Retina (tissue), 1 donor: ENCODE measurements at regions not wholly inside any gene's neighbourhood (a gene's known extent, or its start where the extent isn't known, plus 50 kb on each side); places are given as distances from the start of the nearest gene placed in this dataset.
"Not testable (repeated sequence)": the region's sequence is repeated elsewhere in the genome, so short reads cannot be mapped to it uniquely, and the experiment has no call there.

Experiments used
- DNase-seq: peaks from one replicate; pipeline ENCODE4 v3.0.0-alpha.2; 2016

DNA sequence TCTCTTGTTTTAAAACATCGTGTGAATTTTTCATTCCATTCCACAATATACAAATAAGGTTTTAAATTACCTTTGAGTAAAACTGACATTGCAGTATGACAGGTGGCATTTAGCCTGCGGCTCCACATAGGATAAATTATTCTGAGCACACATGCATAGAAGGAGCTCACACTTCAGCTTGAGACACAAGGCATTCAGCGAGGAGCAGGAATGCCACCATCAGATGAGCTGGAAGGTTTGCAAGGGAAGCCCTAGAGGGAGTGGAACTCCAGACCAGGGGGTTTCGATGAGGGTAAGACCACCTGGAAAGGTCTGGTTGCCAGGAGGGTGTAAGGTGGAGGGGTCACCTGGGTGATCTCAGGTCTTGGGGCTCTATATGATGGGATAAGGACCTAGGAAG lies 259.0 kb upstream of the ADRA1B start:
- no peak for DNase-seq

GRCh38 chr5:159657771-159658170 lies 258.5 kb upstream of the ADRA1B start:
- DNase-seq, result peak; percentile 7

- DNase-seq, result peak; percentile 69
These were observed 257.9 kb upstream of the ADRA1B start for GRCh38 chr5:159658266-159658925.

DNA sequence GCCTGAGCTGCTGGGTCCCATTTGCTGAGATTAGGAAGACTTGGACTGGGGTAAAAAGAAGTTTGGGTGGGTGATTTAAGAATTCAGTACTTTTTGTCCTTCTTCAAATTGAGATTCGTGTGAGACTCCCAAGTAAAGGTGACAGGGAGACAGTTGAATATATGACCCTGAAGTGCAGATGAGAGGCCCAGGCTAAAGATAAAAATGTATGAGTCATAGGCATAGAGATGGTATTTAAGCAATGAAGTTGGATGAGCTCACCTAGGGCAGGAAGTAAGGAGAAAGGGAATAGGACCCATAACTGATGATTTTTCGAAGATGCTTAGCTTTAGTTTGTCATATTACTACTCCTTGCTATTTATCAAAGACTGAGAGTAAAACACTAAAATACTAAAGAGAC lies 255.9 kb upstream of the ADRA1B start:
- DNase-seq, result no peak

DNA sequence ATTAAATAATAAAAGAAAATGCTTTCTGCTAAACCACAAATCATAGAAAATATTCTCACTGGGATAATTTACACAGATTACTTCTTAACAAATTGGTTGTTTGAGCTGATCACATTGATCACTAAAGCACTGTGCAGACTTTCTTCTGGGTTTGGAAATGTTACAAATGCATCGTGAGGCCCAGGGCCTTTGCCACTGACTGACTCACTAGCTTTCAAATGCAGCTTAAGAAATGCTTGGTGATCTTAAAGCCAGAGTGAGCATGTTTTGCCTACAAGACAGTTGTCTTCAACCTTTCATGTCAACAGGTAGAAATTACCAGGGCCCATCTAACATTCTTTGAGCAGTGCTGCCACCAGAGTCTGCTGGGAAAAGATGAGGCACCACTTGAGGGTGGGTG lies 252.3 kb upstream of the ADRA1B start:
- no peak for DNase-seq

DNA sequence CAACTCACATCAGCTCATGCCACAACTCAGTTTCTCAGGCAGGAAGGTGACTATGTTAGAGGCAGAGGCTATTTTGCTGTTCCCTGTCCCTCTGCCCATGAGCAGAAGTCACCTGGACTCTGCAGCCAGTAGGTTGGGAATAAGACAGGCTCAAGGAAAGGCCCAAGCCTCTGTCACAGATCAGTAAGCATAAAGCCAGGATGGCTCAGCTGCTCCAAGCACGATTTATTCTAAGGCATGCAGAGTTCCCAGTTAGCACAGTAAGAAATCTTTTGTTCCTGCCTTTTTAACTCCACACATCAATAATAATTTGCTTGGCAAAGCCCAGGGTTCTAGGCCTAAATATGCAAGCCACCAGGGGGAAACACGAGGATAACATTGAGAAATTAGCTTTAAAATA lies 249.0 kb upstream of the ADRA1B start:
- no peak for DNase-seq

DNA sequence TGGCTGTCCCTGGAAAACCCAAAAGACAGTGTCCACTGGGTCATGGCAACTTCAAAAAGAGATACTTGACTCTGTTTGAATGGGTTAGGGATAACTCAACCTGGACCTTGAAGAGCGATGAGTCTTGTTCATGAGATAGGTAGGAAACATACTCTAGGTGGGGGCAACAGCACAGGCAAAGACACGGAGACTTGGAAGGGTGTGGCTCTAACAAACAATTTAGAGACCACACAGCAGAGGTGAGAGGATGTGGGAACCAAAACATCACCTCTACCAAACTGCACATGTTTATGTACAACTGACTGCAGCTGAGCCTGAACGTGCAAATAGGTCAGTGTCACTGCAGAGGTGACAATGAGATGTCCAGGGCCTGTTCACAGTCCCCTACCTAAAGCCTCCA lies 247.7 kb upstream of the ADRA1B start:
- no peak for DNase-seq

DNA sequence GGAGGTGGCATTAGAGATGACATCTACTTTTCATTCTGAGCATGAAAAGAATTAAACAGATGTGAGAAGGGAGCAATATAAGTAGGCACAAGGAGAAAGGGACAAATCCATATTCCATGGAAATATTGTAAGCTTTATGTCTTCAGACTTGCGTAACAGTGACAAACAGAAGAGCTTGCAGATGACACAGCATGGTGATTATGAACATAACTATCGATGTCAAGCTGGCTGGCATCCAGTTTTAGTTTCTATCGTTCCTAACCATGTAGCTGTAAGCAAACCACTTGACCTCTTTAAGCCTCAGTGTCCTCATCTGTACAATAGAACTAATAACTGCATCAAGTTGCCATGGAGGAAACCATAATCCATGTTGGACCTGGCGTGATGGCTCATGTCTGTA lies 246.7 kb upstream of the ADRA1B start:
- DNase-seq, result no peak

DNA sequence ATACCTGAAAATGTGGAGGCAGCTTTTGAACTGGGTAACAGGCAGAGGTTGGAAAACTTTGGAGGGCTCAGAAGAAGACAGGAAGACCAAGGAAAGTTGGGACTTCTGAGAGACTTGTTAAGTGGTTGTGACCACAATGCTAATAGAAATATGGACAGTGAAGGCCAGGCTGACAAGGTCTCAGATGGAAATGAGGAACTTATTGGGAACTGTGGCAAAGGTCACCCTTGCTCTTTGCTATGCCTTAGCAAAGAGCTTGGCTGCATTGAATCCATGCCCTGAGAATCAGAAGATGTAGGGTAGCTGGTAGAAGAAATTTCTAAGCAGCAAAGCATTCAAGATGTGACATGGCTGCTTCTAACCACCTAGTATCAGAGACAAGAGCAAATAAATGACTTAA lies 244.4 kb upstream of the ADRA1B start:
- DNase-seq, result no peak

- DNase-seq, result no peak
These were observed 242.7 kb upstream of the ADRA1B start for GRCh38 chr5:159673538-159673937.

DNA sequence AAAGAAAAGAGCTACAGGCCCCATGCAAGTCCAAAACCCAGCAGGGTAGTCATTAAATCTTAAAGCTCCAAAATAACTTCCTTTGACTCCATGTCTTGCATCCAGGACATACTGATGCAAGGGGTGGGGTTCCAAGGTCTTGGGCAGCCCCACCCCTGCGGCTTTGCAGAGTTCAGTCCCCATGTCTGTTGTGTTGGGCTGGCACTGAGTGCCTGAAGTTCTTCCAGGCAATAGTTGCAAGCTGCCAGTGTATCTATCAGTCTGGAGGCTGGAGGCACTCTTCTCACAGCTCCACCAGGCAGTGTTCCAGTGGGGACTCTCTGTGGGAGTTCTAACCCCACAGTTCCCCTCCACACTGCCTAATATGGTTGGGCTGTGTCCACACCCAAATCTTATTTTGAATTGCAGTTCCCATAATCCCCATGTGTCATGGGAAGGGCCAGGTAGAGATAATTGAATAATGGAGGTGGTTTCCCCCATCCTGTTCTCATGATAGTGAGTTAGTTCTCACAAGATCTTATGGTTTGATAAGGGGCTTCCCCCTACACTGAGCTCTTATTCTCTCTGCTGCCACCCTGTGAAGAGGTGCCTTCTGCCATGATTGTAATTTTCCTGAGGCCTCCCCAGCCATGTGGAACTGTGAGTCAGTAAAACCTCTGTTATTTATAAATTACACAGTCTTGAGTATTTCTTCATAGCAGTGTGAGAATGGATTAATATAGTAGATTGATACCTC lies 237.5 kb upstream of the ADRA1B start:
- DNase-seq, result no peak

DNA sequence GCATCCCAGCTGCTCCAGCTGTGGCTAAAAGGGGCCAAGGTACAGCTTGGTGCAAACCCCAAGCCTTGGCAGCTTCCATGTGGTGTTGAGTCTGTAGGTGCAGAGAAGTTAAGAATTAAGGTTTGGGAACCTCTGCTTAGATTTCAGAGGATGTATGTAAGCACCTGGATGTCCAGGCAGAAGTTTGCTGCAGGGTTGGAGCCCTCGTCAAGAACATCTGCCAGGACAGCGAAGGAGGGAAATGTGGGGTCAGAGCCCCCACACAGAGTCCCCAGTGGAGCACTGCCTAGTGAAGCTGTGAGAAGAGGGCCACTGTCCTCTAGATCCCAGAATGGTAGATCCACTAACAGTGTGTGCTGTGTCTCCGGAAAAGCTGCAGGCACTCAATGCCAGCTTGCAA lies 236.2 kb upstream of the ADRA1B start:
- no peak for DNase-seq

- DNase-seq, result no peak
These were observed 234.6 kb upstream of the ADRA1B start for GRCh38 chr5:159681661-159682060.

DNA sequence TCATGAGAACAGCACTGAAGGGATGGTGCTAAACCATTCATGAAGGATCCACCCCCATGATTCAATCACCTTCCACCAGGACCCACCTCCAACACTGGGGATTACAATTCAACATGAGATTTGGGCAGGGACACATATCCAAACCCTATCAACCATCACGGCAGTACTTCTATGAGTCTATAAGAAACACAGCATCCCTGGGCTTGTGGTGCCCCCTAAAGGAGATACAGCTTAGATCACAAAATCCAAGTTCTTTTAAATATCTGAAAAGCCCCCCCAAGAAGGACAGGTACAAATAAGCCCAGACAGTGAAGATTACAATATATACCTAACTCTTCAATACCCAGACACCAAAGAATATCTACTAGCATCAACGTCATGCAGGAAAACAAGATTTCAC lies 233.7 kb upstream of the ADRA1B start:
- no peak for DNase-seq

DNA sequence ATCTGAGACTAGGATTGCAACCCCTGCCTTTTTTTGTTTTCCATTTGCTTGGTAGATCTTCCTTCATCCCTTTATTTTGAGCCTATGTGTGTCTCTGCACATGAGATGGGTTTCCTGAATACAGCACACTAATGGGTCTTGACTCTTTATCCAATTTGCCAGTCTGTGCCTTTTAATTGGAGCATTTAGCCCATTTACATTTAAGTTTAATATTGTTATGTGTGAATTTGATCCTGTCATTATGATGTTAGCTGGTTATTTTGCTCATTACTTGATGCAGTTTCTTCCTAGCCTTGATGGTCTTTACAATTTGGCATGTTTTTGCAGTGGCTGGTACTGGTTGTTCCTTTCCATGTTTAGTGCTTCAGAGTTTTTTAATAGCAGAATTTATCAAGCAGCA lies 228.4 kb upstream of the ADRA1B start:
- DNase-seq, result not testable (repeated sequence)

DNA sequence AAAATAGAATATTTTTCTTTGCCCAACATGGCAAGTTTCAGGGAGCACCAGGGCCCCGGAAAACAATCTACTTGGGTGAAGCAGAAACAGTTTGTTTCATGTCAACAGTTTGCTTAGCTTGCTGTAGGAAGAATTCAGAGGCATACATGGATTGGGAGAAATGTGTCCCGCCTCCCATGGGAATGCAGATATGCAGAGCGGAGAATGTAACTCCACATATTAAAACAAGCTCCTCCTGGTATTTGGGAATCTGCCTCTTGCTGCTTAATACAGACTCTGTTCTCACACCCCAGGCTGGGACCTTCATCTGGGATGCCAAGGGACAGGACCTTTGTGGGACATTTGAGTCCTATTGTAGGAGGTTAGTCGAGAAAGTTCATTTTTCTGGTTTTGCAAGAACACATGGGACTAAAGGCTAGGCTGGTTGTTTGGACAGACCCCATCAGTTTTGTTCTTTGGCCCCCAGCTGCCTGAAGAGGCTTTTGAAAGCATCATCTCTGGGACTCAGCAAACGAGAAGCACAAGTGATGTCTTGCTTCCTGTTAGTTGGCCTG lies 220.5 kb upstream of the ADRA1B start:
- DNase-seq, result no peak

DNA sequence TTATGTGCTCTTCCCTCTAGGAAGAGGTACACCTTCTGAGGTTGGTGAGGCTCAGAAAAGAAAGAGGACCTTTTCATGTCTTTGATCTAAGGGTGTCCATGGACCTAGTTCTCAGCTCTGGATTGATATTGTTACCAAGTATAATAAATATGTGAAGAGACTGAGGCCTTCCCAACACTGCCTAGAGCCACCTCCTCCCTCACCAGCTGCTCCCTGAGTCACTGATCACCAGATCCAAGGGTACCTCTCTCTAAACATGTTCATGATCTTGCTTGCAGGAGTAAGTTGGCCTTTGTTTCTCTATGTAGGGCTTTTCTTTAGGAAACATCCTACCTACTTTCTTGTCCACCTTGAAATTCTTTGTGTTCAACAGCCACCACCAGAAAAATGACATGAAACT lies 218.8 kb upstream of the ADRA1B start:
- DNase-seq, result no peak

GRCh38 chr5:159698322-159698721 lies 218.0 kb upstream of the ADRA1B start:
- DNase-seq, result no peak

- DNase-seq, result no peak
These were observed 216.3 kb upstream of the ADRA1B start for GRCh38 chr5:159700016-159700415.

DNA sequence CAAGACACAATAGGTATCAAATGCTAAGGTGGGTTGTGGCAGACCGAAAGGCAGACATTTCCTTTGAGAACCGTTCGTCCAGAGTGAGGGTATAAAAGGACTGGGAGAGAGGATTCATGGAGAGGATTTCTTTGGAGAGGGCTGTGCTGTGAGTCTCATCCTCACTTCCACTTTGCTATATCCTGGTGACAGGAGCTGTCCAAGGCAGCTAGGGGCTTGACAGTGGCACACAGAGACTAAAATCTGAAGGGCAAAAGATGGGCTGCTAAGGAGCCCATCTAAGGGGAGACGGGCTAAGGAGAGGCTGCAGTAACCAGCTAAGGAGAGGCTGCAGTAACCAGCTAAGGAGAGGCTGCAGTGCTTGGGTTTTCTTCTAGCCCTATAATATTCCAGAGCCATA lies 214.0 kb upstream of the ADRA1B start:
- DNase-seq, result no peak

DNA sequence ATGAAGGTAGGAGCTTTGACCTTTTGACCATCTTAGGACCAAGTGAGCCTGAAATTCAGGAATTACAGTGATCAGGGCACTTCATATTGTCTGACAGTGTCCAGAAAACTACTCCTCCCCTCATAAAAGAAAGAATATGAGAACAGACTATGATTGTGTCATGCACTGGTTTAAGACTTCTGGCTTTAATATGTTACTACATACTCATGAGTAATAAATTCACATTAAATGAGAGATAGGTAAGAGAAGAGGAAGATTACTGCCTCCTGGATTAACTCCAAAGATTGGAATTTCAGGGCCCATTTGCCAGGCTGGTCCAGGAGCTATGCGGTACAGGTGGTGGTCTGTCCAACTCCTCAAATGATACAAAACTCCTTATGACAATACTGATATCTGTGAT lies 213.5 kb upstream of the ADRA1B start:
- DNase-seq, result no peak

- DNase-seq, result no peak
These were observed 212.1 kb upstream of the ADRA1B start for GRCh38 chr5:159704160-159704559.

DNA sequence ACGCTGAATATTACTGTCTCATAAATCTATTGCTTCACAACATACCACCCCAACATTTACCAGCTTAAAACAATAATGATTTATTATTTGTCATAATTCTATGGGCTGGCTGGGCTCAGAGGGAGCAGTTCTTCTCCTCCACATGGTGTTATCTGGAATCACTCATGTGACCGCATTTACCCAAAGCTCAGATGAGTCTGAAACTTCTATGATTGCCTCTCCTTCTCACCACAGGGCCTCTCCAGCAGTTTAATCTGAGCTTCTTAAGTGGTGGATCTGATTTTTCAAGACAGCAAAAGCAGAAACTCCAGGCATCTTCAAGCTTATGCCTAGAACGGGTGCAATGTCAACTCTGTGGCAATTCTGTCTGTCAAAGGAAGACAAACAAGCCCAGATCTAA lies 210.3 kb upstream of the ADRA1B start:
- no peak for DNase-seq

- no peak for DNase-seq
These were observed 208.2 kb upstream of the ADRA1B start for GRCh38 chr5:159708090-159708489.

DNA sequence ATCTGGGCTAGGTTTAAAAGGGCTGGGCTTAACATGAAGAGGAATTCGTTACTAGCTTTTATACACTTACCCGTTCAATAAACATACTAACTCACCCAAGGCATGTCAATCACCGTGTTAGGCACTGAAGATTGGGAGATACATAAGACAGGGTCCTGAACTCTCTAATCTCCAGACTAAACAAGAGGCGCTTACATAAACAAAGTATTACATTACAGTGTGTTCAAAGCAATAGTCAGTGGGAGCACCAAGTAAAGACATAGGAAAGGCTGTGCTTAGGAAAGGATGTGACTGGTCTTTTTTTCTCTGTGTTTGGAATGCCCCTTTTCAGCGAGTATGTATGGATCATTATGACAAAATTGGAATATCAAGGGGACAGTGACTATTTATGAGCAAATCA lies 203.6 kb upstream of the ADRA1B start:
- no peak for DNase-seq
